ENCODE measurements at regions not wholly inside any gene's neighbourhood (a gene's known extent, or its start where the extent isn't known, plus 50 kb on each side); places are given as distances from the start of the nearest gene placed in this dataset.

GRCh38 chr7:378551-379455 lies 88.8 kb downstream of the FOXL3 start (continued):
- TF ChIP-seq SETDB1 (IDR thresholded peaks at IDR 0.05; ENCODE audit: insufficient read length, low read length) = no peak
- TF ChIP-seq ZNF777 (tag by site-specific recombination; IDR thresholded peaks at IDR 0.05; ENCODE audit: borderline replicate concordance) = no peak
- no peak for TF ChIP-seq SALL2 (tag by site-specific recombination; IDR thresholded peaks at IDR 0.05; ENCODE audit: borderline replicate concordance)
- no peak for TF ChIP-seq SP3 (tag by site-specific recombination; IDR thresholded peaks at IDR 0.05)

- TF ChIP-seq ZBTB49 (tag by site-specific recombination; IDR thresholded peaks at IDR 0.05; ENCODE audit: low read depth) (no peak), ZNF398 (tag by site-specific recombination; IDR thresholded peaks at IDR 0.05) (no peak), ZIC2 (tag by site-specific recombination; IDR thresholded peaks at IDR 0.05) (peak; percentile 65)
- CTCF ChIA-PET = interaction anchor here (1.2 kb wide), 1 partner anchor 58 kb away, joined by 6 read pairs; no protein-coding TSS in a partner anchor
- POLR2A ChIA-PET = no interaction called here
- H3K36me3 ChIP-seq (ENCODE audit: control insufficient read depth in 2 of 2, insufficient read depth in 1 of 2, low read length in 2 of 2) = no peaks in the 10 kb centered on the region
- no peaks in the 10 kb centered on the region for H3K4me1 ChIP-seq (ENCODE audit: control insufficient read depth, insufficient read depth, low read length)
- H3K9me3 ChIP-seq (ENCODE audit: control insufficient read depth, insufficient read depth, low read depth, low read length) = no peaks in the 10 kb centered on the region
- H3K27ac ChIP-seq (ENCODE audit: extremely low read depth, low read depth, low read length) = no peak overlapping the region
- no peak overlapping the region for H3K4me3 ChIP-seq (ENCODE audit: low read depth, low read length)
These were observed 89.6 kb downstream of the FOXL3 start for GRCh38 chr7:379456-380138.

- no peak overlapping the region for H3K27ac ChIP-seq (ENCODE audit: extremely low read depth, low read depth, low read length)
- H3K9me3 ChIP-seq (ENCODE audit: control insufficient read depth, insufficient read depth, low read depth, low read length) = no peaks in the 10 kb centered on the region
- ChIA-PET CTCF (no interaction called here), POLR2A (no interaction called here)
- H3K36me3 ChIP-seq (ENCODE audit: control insufficient read depth in 2 of 2, insufficient read depth in 1 of 2, low read length in 2 of 2) = no peaks in the 10 kb centered on the region
- TF ChIP-seq ZNF37A (tag by site-specific recombination; IDR thresholded peaks at IDR 0.05) (no peak), ELK4 (IDR thresholded peaks at IDR 0.05; ENCODE audit: borderline replicate concordance, low read depth, low read length) (no peak), KLF16 (tag by site-specific recombination; IDR thresholded peaks at IDR 0.05) (no peak), ZNF140 (tag by site-specific recombination; IDR thresholded peaks at IDR 0.05) (no peak), ZFP69B (tag by site-specific recombination; IDR thresholded peaks at IDR 0.05) (no peak), ZBTB7A (tag by site-specific recombination; IDR thresholded peaks at IDR 0.05; ENCODE audit: low read depth) (no peak), ZNF76 (tag by site-specific recombination; IDR thresholded peaks at IDR 0.05; ENCODE audit: borderline replicate concordance, low read depth) (no peak), ZNF549 (tag by site-specific recombination; IDR thresholded peaks at IDR 0.05) (no peak), ZNF555 (tag by site-specific recombination; conservative IDR thresholded peaks at IDR 0.05) (no peak), MYNN (tag by site-specific recombination; IDR thresholded peaks at IDR 0.05; ENCODE audit: borderline replicate concordance) (no peak), SCRT2 (tag by site-specific recombination; IDR thresholded peaks at IDR 0.05) (no peak), ZSCAN5A (tag by site-specific recombination; IDR thresholded peaks at IDR 0.05) (no peak), ZNF791 (tag by site-specific recombination; IDR thresholded peaks at IDR 0.05) (no peak)
- H3K4me1 ChIP-seq (ENCODE audit: control insufficient read depth, insufficient read depth, low read length) = no peaks in the 10 kb centered on the region
- no peak overlapping the region for H3K4me3 ChIP-seq (ENCODE audit: low read depth, low read length)
These were observed 90.1 kb downstream of the FOXL3 start for GRCh38 chr7:380139-380485.

All from HEK293 (cell line).